Loucy (cell line): ENCODE measurements at regions not wholly inside any gene's neighbourhood (a gene's known extent, or its start where the extent isn't known, plus 50 kb on each side); places are given as distances from the start of the nearest gene placed in this dataset.

Experiments used
- H2AFZ ChIP-seq: fragments of 200-600 bp; sonication (generic); 2 replicates; pipeline ENCODE4 v1.6.0; 2016; ENCODE audit warnings: antibody characterized with exemption, mild to moderate bottlenecking, low read length, moderate library complexity
- H3F3A ChIP-seq: fragments of 200-600 bp; 2 replicates; pipeline ENCODE4 v1.6.0; 2016; ENCODE audit warnings: antibody characterized with exemption, low read depth, mild to moderate bottlenecking
- H3K27me3 ChIP-seq: fragments of 200-600 bp; sonication (generic); 2 replicates; pipeline ENCODE4 v1.6.1; 2014; ENCODE audit warnings: low read length, mild to moderate bottlenecking; ENCODE audit not compliant: insufficient read depth, poor library complexity, severe bottlenecking
- H3K36me3 ChIP-seq: fragments of 200-600 bp; sonication (generic); 2 replicates; pipeline ENCODE4 v1.6.1; 2016; ENCODE audit warnings: low read length; ENCODE audit not compliant: insufficient read depth
- H3K4me1 ChIP-seq: fragments of 200-600 bp; sonication (generic); 2 replicates; pipeline ENCODE4 v1.5.1; 2014; ENCODE audit warnings: low read length, mild to moderate bottlenecking; ENCODE audit not compliant: insufficient read depth, poor library complexity, severe bottlenecking
- H3K4me2 ChIP-seq: fragments of 200-600 bp; sonication (generic); 2 replicates; pipeline ENCODE4 v1.6.0; 2014; ENCODE audit warnings: antibody characterized with exemption, low read length, low read depth, mild to moderate bottlenecking; ENCODE audit not compliant: poor library complexity, severe bottlenecking
- H3K4me3 ChIP-seq: fragments of 200-600 bp; sonication (generic); 2 replicates; pipeline ENCODE4 v1.5.1; 2014; ENCODE audit warnings: low read length, mild to moderate bottlenecking, mixed read lengths; ENCODE audit not compliant: poor library complexity, severe bottlenecking
- H3K79me2 ChIP-seq: fragments of 200-600 bp; sonication (generic); 2 replicates; pipeline ENCODE4 v1.6.1; 2014; ENCODE audit warnings: low read length; ENCODE audit not compliant: insufficient read depth
- H3K9ac ChIP-seq: fragments of 200-600 bp; sonication (generic); 2 replicates; pipeline ENCODE4 v1.6.0; 2014; ENCODE audit warnings: mild to moderate bottlenecking, low read depth, low read length, moderate library complexity; ENCODE audit not compliant: poor library complexity, severe bottlenecking
- H3K9me2 ChIP-seq: fragments of 200-600 bp; sonication (generic); replicated peaks from 2 replicates; pipeline ENCODE4 v1.6.1; 2016; ENCODE audit warnings: low read depth, low read length, mixed read lengths
- H3K9me3 ChIP-seq: fragments of 200-600 bp; sonication (generic); 2 replicates; pipeline ENCODE4 v1.6.1; 2014; ENCODE audit warnings: mild to moderate bottlenecking, antibody characterized with exemption, low read length, low read depth; ENCODE audit not compliant: insufficient read depth
- H4K20me1 ChIP-seq: fragments of 200-600 bp; sonication (generic); 2 replicates; pipeline ENCODE4 v1.6.0; 2014; ENCODE audit warnings: antibody characterized with exemption, low read length, mild to moderate bottlenecking; ENCODE audit not compliant: insufficient read depth, poor library complexity, severe bottlenecking
- CTCF ChIP-seq: fragments of 200-600 bp; sonication (generic); conservative IDR thresholded peaks from 2 replicates; pipeline ENCODE4 v1.5.1; 2014; ENCODE audit warnings: mild to moderate bottlenecking, antibody characterized with exemption, low read length
- EZH2phosphoT487 ChIP-seq: fragments of 200-600 bp; IDR thresholded peaks from 2 replicates; pipeline ENCODE4 v1.6.1; 2018; ENCODE audit warnings: antibody characterized with exemption, mild to moderate bottlenecking, moderate library complexity, borderline replicate concordance

- Histone ChIP-seq H3K4me1 (no peaks in the 10 kb centered on the region), H3K27me3 (no peaks in the 10 kb centered on the region), H3K9ac (no peak overlapping the region), H3K4me3 (no peak overlapping the region), H3K9me3 (no peaks in the 10 kb centered on the region), H3K4me2 (no peak overlapping the region), H4K20me1 (no peaks in the 10 kb centered on the region), H3K36me3 (no peaks in the 10 kb centered on the region), H2AFZ (no peak overlapping the region), H3K79me2 (no peaks in the 10 kb centered on the region), H3K9me2 (no peaks in the 10 kb centered on the region), H3F3A (no peaks in the 10 kb centered on the region)
- TF ChIP-seq EZH2phosphoT487 (no peak), CTCF (no peak)
These were observed 131.9 kb upstream of the KCNJ6 start for GRCh38 chr21:38048167-38048566.

- Histone ChIP-seq H3K79me2 (no peaks in the 10 kb centered on the region), H3K4me3 (no peak overlapping the region), H2AFZ (no peak overlapping the region), H3K9ac (no peak overlapping the region), H3K4me1 (no peaks in the 10 kb centered on the region), H3K27me3 (no peaks in the 10 kb centered on the region), H4K20me1 (no peaks in the 10 kb centered on the region), H3K9me3 (no peaks in the 10 kb centered on the region; the same call in 1 of the 2 replicates), H3K36me3 (no peaks in the 10 kb centered on the region), H3K4me2 (no peak overlapping the region), H3K9me2 (no peaks in the 10 kb centered on the region), H3F3A (no peaks in the 10 kb centered on the region)
- TF ChIP-seq EZH2phosphoT487, result no peak
- no peak for TF ChIP-seq CTCF
These were observed 138.1 kb upstream of the KCNJ6 start for GRCh38 chr21:38054334-38054733.

- no peak overlapping the region for H3K9ac ChIP-seq
- no peaks in the 10 kb centered on the region for H4K20me1 ChIP-seq
- H2AFZ ChIP-seq, result no peak overlapping the region
- no peaks in the 10 kb centered on the region for H3K79me2 ChIP-seq
- no peaks in the 10 kb centered on the region; the same call in 1 of the 2 replicates for H3K9me3 ChIP-seq
- no peaks in the 10 kb centered on the region for H3K9me2 ChIP-seq
- H3K36me3 ChIP-seq, result no peaks in the 10 kb centered on the region
- no peaks in the 10 kb centered on the region for H3K27me3 ChIP-seq
- no peaks in the 10 kb centered on the region for H3K4me1 ChIP-seq
- no peak overlapping the region for H3K4me2 ChIP-seq
- no peak overlapping the region for H3K4me3 ChIP-seq
- H3F3A ChIP-seq, result no peaks in the 10 kb centered on the region
- no peak for TF ChIP-seq EZH2phosphoT487
- no peak for TF ChIP-seq CTCF
These were observed 140.2 kb upstream of the KCNJ6 start for GRCh38 chr21:38056481-38056880.
